Stimulated activated CD4-positive, alpha-beta T cell treated with anti-CD3 and anti-CD28 coated beads, Interleukin-2, amount 100 ng/mL, for 4 hours (primary cell): ENCODE measurements at regions not wholly inside any gene's neighbourhood (a gene's known extent, or its start where the extent isn't known, plus 50 kb on each side); places are given as distances from the start of the nearest gene placed in this dataset.
"Not testable (repeated sequence)": the region's sequence is repeated elsewhere in the genome, so short reads cannot be mapped to it uniquely, and the experiment has no call there.

ENCODE experiments used
- DNase-seq: peaks from one replicate; pipeline ENCODE4 v3.0.0-alpha.2; 2020; ENCODE audit warnings: low read depth

GRCh38 chr7:82624965-82625364 lies 181.4 kb upstream of the CACNA2D1 start:
- DNase-seq = no peak

- DNase-seq = no peak
Observed at GRCh38 chr7:82624337-82624736, 180.8 kb upstream of the CACNA2D1 start.

GRCh38 chr7:82623812-82624211 lies 180.2 kb upstream of the CACNA2D1 start:
- no peak for DNase-seq

- DNase-seq = no peak
Observed at GRCh38 chr7:82617156-82617555, 173.6 kb upstream of the CACNA2D1 start.

GRCh38 chr7:82616059-82616728 lies 172.6 kb upstream of the CACNA2D1 start:
- no peak for DNase-seq

- DNase-seq = no peak
Observed at GRCh38 chr7:82615527-82615926, 171.9 kb upstream of the CACNA2D1 start.

- no peak for DNase-seq
Observed at GRCh38 chr7:82609746-82610145, 166.2 kb upstream of the CACNA2D1 start.

GRCh38 chr7:82605247-82605864 lies 161.8 kb upstream of the CACNA2D1 start:
- no peak for DNase-seq

- DNase-seq = no peak
Observed at GRCh38 chr7:82602066-82602465, 158.5 kb upstream of the CACNA2D1 start.

GRCh38 chr7:82600531-82600930 lies 157.0 kb upstream of the CACNA2D1 start:
- no peak for DNase-seq

- DNase-seq = no peak
Observed at GRCh38 chr7:82599895-82600294, 156.3 kb upstream of the CACNA2D1 start.

GRCh38 chr7:82598958-82599357 lies 155.4 kb upstream of the CACNA2D1 start:
- DNase-seq = no peak

GRCh38 chr7:82595795-82596194 lies 152.2 kb upstream of the CACNA2D1 start:
- not testable (repeated sequence) for DNase-seq

GRCh38 chr7:82595176-82595575 lies 151.6 kb upstream of the CACNA2D1 start:
- no peak for DNase-seq

GRCh38 chr7:82594665-82595064 lies 151.1 kb upstream of the CACNA2D1 start:
- no peak for DNase-seq

GRCh38 chr7:82593780-82594179 lies 150.2 kb upstream of the CACNA2D1 start:
- DNase-seq = no peak

- no peak for DNase-seq
Observed at GRCh38 chr7:82592416-82592815, 148.8 kb upstream of the CACNA2D1 start.

- DNase-seq = no peak
Observed at GRCh38 chr7:82579047-82579446, 135.5 kb upstream of the CACNA2D1 start.

GRCh38 chr7:82578430-82578829 lies 134.9 kb upstream of the CACNA2D1 start:
- DNase-seq = no peak

- DNase-seq = peak; percentile 34
Observed at GRCh38 chr7:82572195-82572880, 128.8 kb upstream of the CACNA2D1 start.

- DNase-seq = not testable (repeated sequence)
Observed at GRCh38 chr7:82571047-82571446, 127.5 kb upstream of the CACNA2D1 start.

- DNase-seq = no peak
Observed at GRCh38 chr7:82567841-82568240, 124.3 kb upstream of the CACNA2D1 start.

- DNase-seq = no peak
Observed at GRCh38 chr7:82567356-82567755, 123.8 kb upstream of the CACNA2D1 start.
